Sigmoid colon (tissue), 6 donors: ENCODE measurements at regions not wholly inside any gene's neighbourhood (a gene's known extent, or its start where the extent isn't known, plus 50 kb on each side); places are given as distances from the start of the nearest gene placed in this dataset.
"Not testable (repeated sequence)": the region's sequence is repeated elsewhere in the genome, so short reads cannot be mapped to it uniquely, and the experiment has no call there.

ENCODE experiments used
- DNase-seq: peaks from one replicate; pipeline ENCODE4 v3.0.0-alpha.2; 2019
- H3K27ac ChIP-seq, 4 donors: fragments of 200-600 bp; sonication (generic); one replicate each; pipeline ENCODE4 v1.5.1; 2016 to 2019; ENCODE audit warnings: mild to moderate bottlenecking in 1 of 4
- H3K27me3 ChIP-seq, 3 donors: fragments of 200-600 bp; sonication (generic); one replicate each; pipeline ENCODE4 v1.5.1; 2019; ENCODE audit warnings: mild to moderate bottlenecking in 1 of 3
- H3K36me3 ChIP-seq, 4 donors: fragments of 200-600 bp; sonication (generic); one replicate each; pipeline ENCODE4 v1.5.1; 2016 to 2019
- H3K4me1 ChIP-seq, 4 donors: fragments of 200-600 bp; sonication (generic); one replicate each; pipeline ENCODE4 v1.5.1; 2017 to 2019
- H3K4me3 ChIP-seq, 4 donors: fragments of 200-600 bp; sonication (generic); one replicate each; pipeline ENCODE4 v1.5.1; 2017 to 2019; ENCODE audit warnings: mild to moderate bottlenecking in 2 of 4, moderate library complexity in 1 of 4
- H3K9me3 ChIP-seq, 4 donors: fragments of 200-600 bp in 3 of 4; sonication (generic) in 3 of 4; one replicate each; pipeline versions ENCODE4 v1.5.1 to v1.6.1; 2013 to 2019
- EP300 ChIP-seq, 4 donors: sonication (generic); formaldehyde crosslinking; IDR thresholded peaks; one replicate each; pipeline ENCODE4 v1.6.1; 2017; ENCODE audit warnings: antibody characterized with exemption in 4 of 4
- POLR2A ChIP-seq, 2 donors: fragments of 450-650 bp; IDR thresholded peaks; one replicate each; pipeline ENCODE4 v1.6.1; 2016; ENCODE audit warnings: antibody characterized with exemption in 2 of 2, mild to moderate bottlenecking in 2 of 2, moderate library complexity in 2 of 2
- POLR2AphosphoS5 ChIP-seq, 4 donors: sonication (generic); formaldehyde crosslinking; IDR thresholded peaks; one replicate each; pipeline ENCODE4 v1.6.1; 2017; ENCODE audit warnings: antibody characterized with exemption in 4 of 4
- WGBS, 2 donors: extraction: QIAGEN DNeasy Blood & Tissue Kit; methylation state at CpG; one replicate each; pipeline ENCODE4 v1.1.7; 2013; 5-methylcytosine and 5-hydroxymethylcytosine counted together
- intact Hi-C: fragments of 100-400 bp; cut with DNase I; formaldehyde crosslinking; loops from one replicate; pipeline ENCODE4 v1.15.1; 2023
- TF ChIP-seq, protein P1 (sequence below), 4 experiments: fragments of 450-650 bp in 3 of 4; fragments of 200-600 bp in 1 of 4; IDR thresholded peaks; one replicate each; pipeline ENCODE4 v1.5.1; 2016 to 2019; ENCODE audit warnings: antibody characterized with exemption in 4 of 4, mild to moderate bottlenecking in 3 of 4, moderate library complexity in 2 of 4
- donor health status: healthy with polysubstance abuse.
- donor health status: healthy.

DNA sequence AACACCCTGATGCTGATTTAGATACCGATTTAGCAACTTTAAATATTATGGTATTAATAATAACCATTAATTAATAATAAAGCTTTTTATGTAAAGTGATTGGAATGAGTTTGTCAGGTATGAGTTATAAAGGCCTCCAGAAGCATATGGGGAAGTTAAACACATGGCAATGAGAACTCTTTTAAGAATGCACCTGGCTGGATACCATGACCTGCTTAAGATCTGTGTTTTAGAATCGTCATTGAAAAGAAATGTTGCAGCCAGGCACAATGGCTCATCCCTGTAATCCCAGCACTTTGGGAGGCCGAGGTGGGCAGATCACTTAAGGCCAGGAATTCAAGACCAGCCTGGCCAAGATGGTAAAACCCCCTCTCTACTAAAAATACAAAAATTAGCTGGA, 197.5 kb downstream of the SOX4 start:
- no peaks in the 10 kb centered on the region for H3K4me1 ChIP-seq
- intact Hi-C loops, result no loop called here
- H3K9me3 ChIP-seq, result no peaks in the 10 kb centered on the region
- no peak for DNase-seq
- H3K27me3 ChIP-seq, result no peaks in the 10 kb centered on the region
- TF ChIP-seq EP300 (IDR thresholded peaks at IDR 0.05) (no peak), POLR2A (IDR thresholded peaks at IDR 0.05) (no peak), POLR2AphosphoS5 (IDR thresholded peaks at IDR 0.05) (no peak)
- TF ChIP-seq, protein P1, sequence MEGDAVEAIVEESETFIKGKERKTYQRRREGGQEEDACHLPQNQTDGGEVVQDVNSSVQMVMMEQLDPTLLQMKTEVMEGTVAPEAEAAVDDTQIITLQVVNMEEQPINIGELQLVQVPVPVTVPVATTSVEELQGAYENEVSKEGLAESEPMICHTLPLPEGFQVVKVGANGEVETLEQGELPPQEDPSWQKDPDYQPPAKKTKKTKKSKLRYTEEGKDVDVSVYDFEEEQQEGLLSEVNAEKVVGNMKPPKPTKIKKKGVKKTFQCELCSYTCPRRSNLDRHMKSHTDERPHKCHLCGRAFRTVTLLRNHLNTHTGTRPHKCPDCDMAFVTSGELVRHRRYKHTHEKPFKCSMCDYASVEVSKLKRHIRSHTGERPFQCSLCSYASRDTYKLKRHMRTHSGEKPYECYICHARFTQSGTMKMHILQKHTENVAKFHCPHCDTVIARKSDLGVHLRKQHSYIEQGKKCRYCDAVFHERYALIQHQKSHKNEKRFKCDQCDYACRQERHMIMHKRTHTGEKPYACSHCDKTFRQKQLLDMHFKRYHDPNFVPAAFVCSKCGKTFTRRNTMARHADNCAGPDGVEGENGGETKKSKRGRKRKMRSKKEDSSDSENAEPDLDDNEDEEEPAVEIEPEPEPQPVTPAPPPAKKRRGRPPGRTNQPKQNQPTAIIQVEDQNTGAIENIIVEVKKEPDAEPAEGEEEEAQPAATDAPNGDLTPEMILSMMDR (IDR thresholded peaks at IDR 0.05), result no peak
- H3K27ac ChIP-seq, result no peak overlapping the region
- WGBS, 2 donors, result 86 to 89% methylated on average over 3 of the region's 3 CpGs
- H3K4me3 ChIP-seq, result no peak overlapping the region
- H3K36me3 ChIP-seq, result no peaks in the 10 kb centered on the region

DNA sequence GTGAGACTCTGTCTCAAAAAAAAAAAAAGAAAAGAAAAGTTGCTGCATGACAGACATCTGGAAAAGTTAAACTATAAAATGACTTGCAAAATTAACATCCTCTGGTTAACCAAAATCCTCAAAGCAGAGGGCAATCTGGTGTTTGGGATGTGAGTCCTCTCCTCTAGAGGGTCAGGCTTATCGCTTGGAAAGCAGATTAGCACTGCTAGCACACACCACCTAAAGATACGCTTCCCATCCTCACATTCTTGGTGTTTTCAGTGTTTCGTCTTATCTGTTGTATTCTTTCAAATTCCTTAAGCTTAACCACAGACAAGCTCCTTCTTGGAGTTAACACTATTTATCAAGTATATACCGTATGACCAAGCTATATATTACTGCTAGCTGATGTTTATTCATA, 198.0 kb downstream of the SOX4 start:
- intact Hi-C loops, result no loop called here
- DNase-seq, result no peak
- H3K27ac ChIP-seq, result no peak overlapping the region
- 86 to 91% methylated on average over 4 of the region's 4 CpGs for WGBS, 2 donors
- H3K27me3 ChIP-seq, result no peaks in the 10 kb centered on the region
- H3K36me3 ChIP-seq, result no peaks in the 10 kb centered on the region
- no peaks in the 10 kb centered on the region for H3K4me1 ChIP-seq
- H3K9me3 ChIP-seq, result no peaks in the 10 kb centered on the region
- no peak overlapping the region for H3K4me3 ChIP-seq
- TF ChIP-seq EP300 (IDR thresholded peaks at IDR 0.05) (no peak), POLR2AphosphoS5 (IDR thresholded peaks at IDR 0.05) (no peak), POLR2A (IDR thresholded peaks at IDR 0.05) (no peak)
- TF ChIP-seq, protein P1 (IDR thresholded peaks at IDR 0.05), result no peak

DNA sequence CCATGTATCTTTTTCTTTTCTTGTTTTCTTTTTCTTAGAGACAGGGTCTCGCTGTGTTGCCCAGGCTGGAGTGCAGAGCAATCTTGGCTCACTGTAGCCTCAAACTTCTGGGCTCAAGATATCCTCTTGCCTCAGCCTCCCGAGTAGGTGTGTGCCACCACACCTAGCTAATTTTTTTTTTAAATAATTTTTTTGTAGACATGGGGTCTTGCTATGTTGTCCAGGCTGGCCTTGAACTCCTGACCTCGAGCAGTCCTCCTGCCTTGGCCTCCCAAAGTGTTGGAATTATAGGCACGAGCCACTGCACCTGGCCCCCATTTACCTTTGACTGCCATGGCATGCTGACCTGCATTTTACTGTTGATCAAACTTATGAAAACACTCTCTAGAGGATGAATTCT, 198.6 kb downstream of the SOX4 start:
- H3K9me3 ChIP-seq, result no peaks in the 10 kb centered on the region
- 89 to 91% methylated on average over 4 of the region's 4 CpGs for WGBS, 2 donors
- intact Hi-C loops, result no loop called here
- H3K27ac ChIP-seq, result no peak overlapping the region
- no peak for DNase-seq
- no peaks in the 10 kb centered on the region for H3K36me3 ChIP-seq
- TF ChIP-seq POLR2AphosphoS5 (IDR thresholded peaks at IDR 0.05), result no peak
- TF ChIP-seq, protein P1 (IDR thresholded peaks at IDR 0.05), result no peak
- TF ChIP-seq POLR2A (IDR thresholded peaks at IDR 0.05), result no peak
- no peak for TF ChIP-seq EP300 (IDR thresholded peaks at IDR 0.05)
- H3K27me3 ChIP-seq, result no peaks in the 10 kb centered on the region
- no peak overlapping the region for H3K4me3 ChIP-seq
- no peaks in the 10 kb centered on the region for H3K4me1 ChIP-seq

DNA sequence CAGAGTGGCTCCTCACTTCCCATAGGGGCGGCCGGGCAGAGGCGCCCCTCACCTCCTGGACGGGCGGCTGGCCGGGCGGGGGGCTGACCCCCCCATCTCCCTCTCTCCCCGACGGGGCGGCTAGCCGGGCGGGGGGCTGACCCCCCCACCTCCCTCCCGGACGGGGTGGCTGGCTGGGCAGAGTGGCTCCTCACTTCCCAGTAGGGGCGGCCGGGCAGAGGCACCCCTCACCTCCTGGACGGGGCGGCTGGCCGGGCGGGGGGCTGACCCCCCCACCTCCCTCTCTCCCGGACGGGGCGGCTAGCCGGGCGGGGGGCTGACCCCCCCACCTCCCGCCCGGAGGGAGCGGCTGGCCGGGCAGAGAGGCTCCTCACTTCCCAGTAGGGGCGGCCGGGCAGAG, 203.4 kb downstream of the SOX4 start:
- WGBS, 2 donors, result 96% methylated on average over 28 to 31 of the region's 31 CpGs
- H3K36me3 ChIP-seq, DNase-seq, intact Hi-C loops, H3K9me3 ChIP-seq, H3K27me3 ChIP-seq, H3K4me3 ChIP-seq, H3K4me1 ChIP-seq, H3K27ac ChIP-seq: not testable (repeated sequence)

GRCh38 chr6:21798468-21798867, 204.9 kb downstream of the SOX4 start:
- Histone ChIP-seq H3K9me3 (no peaks in the 10 kb centered on the region), H3K4me3 (no peak overlapping the region), H3K4me1 (peaks cover 0 to 10% (median 3%) of the 10 kb centered on the region in 4 donors), H3K27me3 (no peaks in the 10 kb centered on the region), H3K27ac (no peak overlapping the region), H3K36me3 (no peaks in the 10 kb centered on the region)
- WGBS, 2 donors, result 95% methylated on average over 4 of the region's 4 CpGs
- TF ChIP-seq POLR2A (IDR thresholded peaks at IDR 0.05) (no peak), POLR2AphosphoS5 (IDR thresholded peaks at IDR 0.05) (no peak), EP300 (IDR thresholded peaks at IDR 0.05) (no peak)
- TF ChIP-seq, protein P1 (IDR thresholded peaks at IDR 0.05), result no peak
- no peak for DNase-seq
- intact Hi-C loops, result no loop called here
